OCI-LY3 (cell line): ENCODE measurements at regions not wholly inside any gene's neighbourhood (a gene's known extent, or its start where the extent isn't known, plus 50 kb on each side); places are given as distances from the start of the nearest gene placed in this dataset.

ENCODE experiments used
- CTCF ChIP-seq: fragments of 200-600, 300-600 bp; sonication (generic); IDR thresholded peaks from 2 replicates; pipeline ENCODE4 v1.5.1; 2014; ENCODE audit warnings: antibody characterized with exemption, low read length, low read depth
- EZH2phosphoT487 ChIP-seq: fragments of 200-600 bp; shearing (Covaris generic); IDR thresholded peaks from 2 replicates; pipeline ENCODE4 v1.6.1; 2018; ENCODE audit warnings: antibody characterized with exemption, mixed run types, low read depth

- TF ChIP-seq CTCF (no peak), EZH2phosphoT487 (no peak)
Observed at GRCh38 chr10:44774676-44775401, 136.3 kb upstream of the TMEM72 start.
